VCaP (cell line): ENCODE measurements at regions not wholly inside any gene's neighbourhood (a gene's known extent, or its start where the extent isn't known, plus 50 kb on each side); places are given as distances from the start of the nearest gene placed in this dataset.

ENCODE experiments used
- H3K27ac ChIP-seq: fragments of 450-650 bp; 2 replicates; pipeline ENCODE4 v1.5.1; 2017
- CTCF ChIP-seq: fragments of 450-650 bp; conservative IDR thresholded peaks from 2 replicates; pipeline ENCODE4 v1.5.1; 2017; ENCODE audit warnings: mild to moderate bottlenecking, moderate library complexity

GRCh38 chr6:147944122-147944521, 398.5 kb upstream of the SASH1 start:
- H3K27ac ChIP-seq = no peak overlapping the region
- TF ChIP-seq CTCF = no peak

- no peak overlapping the region for H3K27ac ChIP-seq
- no peak for TF ChIP-seq CTCF
Measured at GRCh38 chr6:147947521-147947920, 395.1 kb upstream of the SASH1 start.

GRCh38 chr6:147949981-147950622, 392.5 kb upstream of the SASH1 start:
- H3K27ac ChIP-seq = no peak overlapping the region
- no peak for TF ChIP-seq CTCF

- no peak overlapping the region for H3K27ac ChIP-seq
- no peak for TF ChIP-seq CTCF
Measured at GRCh38 chr6:147950623-147950987, 392.0 kb upstream of the SASH1 start.

- H3K27ac ChIP-seq = no peak overlapping the region
- TF ChIP-seq CTCF = no peak
Measured at GRCh38 chr6:147951726-147952125, 390.9 kb upstream of the SASH1 start.

GRCh38 chr6:147954938-147955337, 387.7 kb upstream of the SASH1 start:
- TF ChIP-seq CTCF = no peak
- H3K27ac ChIP-seq = no peak overlapping the region

GRCh38 chr6:147958683-147959082, 384.0 kb upstream of the SASH1 start:
- TF ChIP-seq CTCF = no peak
- no peak overlapping the region for H3K27ac ChIP-seq
